Parathyroid adenoma (tissue), 2 donors: ENCODE measurements at regions not wholly inside any gene's neighbourhood (a gene's known extent, or its start where the extent isn't known, plus 50 kb on each side); places are given as distances from the start of the nearest gene placed in this dataset.

Experiments used
- H2AFZ ChIP-seq: fragments of 300-600 bp; sonication (generic); one replicate; pipeline ENCODE4 v1.7.0; 2017; ENCODE audit warnings: antibody characterized with exemption, mild to moderate bottlenecking
- H3K27ac ChIP-seq: fragments of 300-600 bp; sonication (generic); one replicate; pipeline ENCODE4 v1.7.0; 2017
- H3K27me3 ChIP-seq: fragments of 300-600 bp; sonication (generic); one replicate; pipeline ENCODE4 v1.7.0; 2017; ENCODE audit warnings: low read length; ENCODE audit not compliant: control insufficient read depth, insufficient read depth
- H3K36me3 ChIP-seq: fragments of 300-600 bp; sonication (generic); one replicate; pipeline ENCODE4 v1.7.0; 2017; ENCODE audit warnings: low read length; ENCODE audit not compliant: control insufficient read depth, insufficient read depth
- H3K4me1 ChIP-seq: fragments of 300-600 bp; sonication (generic); one replicate; pipeline ENCODE4 v1.7.0; 2017; ENCODE audit warnings: control low read depth
- H3K4me2 ChIP-seq: fragments of 300-600 bp; sonication (generic); one replicate; pipeline ENCODE4 v1.7.0; 2017; ENCODE audit warnings: low read length
- H3K4me3 ChIP-seq: fragments of 300-600 bp; sonication (generic); one replicate; pipeline ENCODE4 v1.7.0; 2017; ENCODE audit warnings: low read depth, low read length
- H3K79me2 ChIP-seq: fragments of 300-600 bp; sonication (generic); one replicate; pipeline ENCODE4 v1.7.0; 2017; ENCODE audit warnings: control low read depth
- H3K9ac ChIP-seq: fragments of 300-600 bp; sonication (generic); one replicate; pipeline ENCODE4 v1.7.0; 2017; ENCODE audit warnings: mild to moderate bottlenecking
- H3K9me3 ChIP-seq: fragments of 300-600 bp; sonication (generic); one replicate; pipeline ENCODE4 v1.7.0; 2017; ENCODE audit warnings: low read length; ENCODE audit not compliant: control insufficient read depth
- TF ChIP-seq, protein P1 (sequence below): fragments of 300-600 bp; sonication (generic); IDR thresholded peaks from one replicate; pipeline ENCODE4 v1.7.0; 2017; ENCODE audit warnings: antibody characterized with exemption, mild to moderate bottlenecking
- donor health status: primary hyperparathyroidism.

DNA sequence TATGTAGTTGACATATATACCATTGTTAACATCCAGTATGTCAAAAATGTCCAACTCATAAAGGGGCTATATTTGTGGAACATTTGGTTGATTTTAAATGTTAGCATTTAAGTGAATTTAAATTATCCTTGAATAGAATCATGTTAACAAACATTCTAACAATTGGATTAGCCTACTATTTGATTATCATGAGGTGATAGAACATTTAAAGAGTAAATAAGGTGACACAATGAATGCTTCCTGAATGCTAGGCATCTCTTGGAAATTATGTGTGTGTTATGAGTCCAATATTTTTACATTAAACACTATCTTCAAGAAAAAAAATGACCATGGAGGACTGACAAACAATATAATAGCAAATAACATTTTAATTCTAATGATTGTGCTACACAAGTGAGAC is 901.9 kb upstream of the AGA start:
- H3K4me1 ChIP-seq, result no peaks in the 10 kb centered on the region
- no peaks in the 10 kb centered on the region for H3K9me3 ChIP-seq
- H3K4me2 ChIP-seq, result no peak overlapping the region
- H3K79me2 ChIP-seq, result no peaks in the 10 kb centered on the region
- TF ChIP-seq, protein P1, sequence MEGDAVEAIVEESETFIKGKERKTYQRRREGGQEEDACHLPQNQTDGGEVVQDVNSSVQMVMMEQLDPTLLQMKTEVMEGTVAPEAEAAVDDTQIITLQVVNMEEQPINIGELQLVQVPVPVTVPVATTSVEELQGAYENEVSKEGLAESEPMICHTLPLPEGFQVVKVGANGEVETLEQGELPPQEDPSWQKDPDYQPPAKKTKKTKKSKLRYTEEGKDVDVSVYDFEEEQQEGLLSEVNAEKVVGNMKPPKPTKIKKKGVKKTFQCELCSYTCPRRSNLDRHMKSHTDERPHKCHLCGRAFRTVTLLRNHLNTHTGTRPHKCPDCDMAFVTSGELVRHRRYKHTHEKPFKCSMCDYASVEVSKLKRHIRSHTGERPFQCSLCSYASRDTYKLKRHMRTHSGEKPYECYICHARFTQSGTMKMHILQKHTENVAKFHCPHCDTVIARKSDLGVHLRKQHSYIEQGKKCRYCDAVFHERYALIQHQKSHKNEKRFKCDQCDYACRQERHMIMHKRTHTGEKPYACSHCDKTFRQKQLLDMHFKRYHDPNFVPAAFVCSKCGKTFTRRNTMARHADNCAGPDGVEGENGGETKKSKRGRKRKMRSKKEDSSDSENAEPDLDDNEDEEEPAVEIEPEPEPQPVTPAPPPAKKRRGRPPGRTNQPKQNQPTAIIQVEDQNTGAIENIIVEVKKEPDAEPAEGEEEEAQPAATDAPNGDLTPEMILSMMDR, result no peak
- H3K27ac ChIP-seq, result no peak overlapping the region
- no peaks in the 10 kb centered on the region for H3K27me3 ChIP-seq
- no peaks in the 10 kb centered on the region for H3K36me3 ChIP-seq
- H3K9ac ChIP-seq, result no peak overlapping the region
- no peak overlapping the region for H3K4me3 ChIP-seq
- H2AFZ ChIP-seq, result no peak overlapping the region

DNA sequence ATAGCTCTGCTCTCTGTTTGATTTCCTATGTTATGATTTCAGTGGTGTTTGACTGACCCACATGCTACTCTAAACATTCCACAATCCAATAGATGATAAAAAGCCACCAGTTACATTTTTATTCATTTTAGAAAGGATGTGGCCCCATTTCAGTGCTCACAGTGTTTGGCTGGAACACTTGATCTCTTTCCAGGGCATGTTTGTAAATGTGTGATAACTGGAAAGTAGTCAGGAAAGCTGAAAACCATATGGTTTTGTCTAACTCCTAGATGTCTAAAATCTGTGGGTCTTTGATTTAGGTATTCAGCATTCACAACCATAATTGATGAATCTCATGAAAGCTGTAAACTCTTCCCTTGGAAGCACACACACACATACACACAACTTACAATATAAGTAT is 904.9 kb upstream of the AGA start:
- no peak overlapping the region for H2AFZ ChIP-seq
- no peaks in the 10 kb centered on the region for H3K27me3 ChIP-seq
- no peaks in the 10 kb centered on the region for H3K79me2 ChIP-seq
- no peaks in the 10 kb centered on the region for H3K36me3 ChIP-seq
- no peak overlapping the region for H3K27ac ChIP-seq
- TF ChIP-seq, protein P1, result no peak
- no peak overlapping the region for H3K4me2 ChIP-seq
- no peak overlapping the region for H3K9ac ChIP-seq
- H3K4me1 ChIP-seq, result no peaks in the 10 kb centered on the region
- no peaks in the 10 kb centered on the region for H3K9me3 ChIP-seq
- H3K4me3 ChIP-seq, result no peak overlapping the region

DNA sequence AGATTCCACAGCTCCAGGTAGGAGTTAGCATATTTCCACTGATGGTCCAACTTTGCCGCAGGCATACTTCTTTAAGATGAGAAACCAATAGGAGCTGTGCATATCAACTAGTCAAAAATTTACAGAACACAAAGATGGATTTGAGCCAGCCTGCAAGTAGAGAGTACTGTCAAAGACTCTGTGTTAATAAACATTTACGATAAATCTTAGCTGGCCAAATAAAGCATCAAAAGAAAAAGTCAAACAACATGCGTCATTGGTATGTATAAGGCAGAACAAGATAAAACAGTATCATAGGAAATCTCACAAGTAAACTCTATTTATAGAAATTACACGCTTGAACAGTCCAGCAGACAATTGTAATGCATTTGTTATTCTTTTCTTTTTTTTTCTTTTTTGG is 907.4 kb upstream of the AGA start:
- no peaks in the 10 kb centered on the region for H3K79me2 ChIP-seq
- H2AFZ ChIP-seq, result no peak overlapping the region
- no peaks in the 10 kb centered on the region for H3K27me3 ChIP-seq
- no peak overlapping the region for H3K27ac ChIP-seq
- no peak overlapping the region for H3K4me2 ChIP-seq
- no peaks in the 10 kb centered on the region for H3K36me3 ChIP-seq
- H3K9me3 ChIP-seq, result no peaks in the 10 kb centered on the region
- H3K4me1 ChIP-seq, result no peaks in the 10 kb centered on the region
- no peak overlapping the region for H3K9ac ChIP-seq
- H3K4me3 ChIP-seq, result no peak overlapping the region
- TF ChIP-seq, protein P1, result no peak

DNA sequence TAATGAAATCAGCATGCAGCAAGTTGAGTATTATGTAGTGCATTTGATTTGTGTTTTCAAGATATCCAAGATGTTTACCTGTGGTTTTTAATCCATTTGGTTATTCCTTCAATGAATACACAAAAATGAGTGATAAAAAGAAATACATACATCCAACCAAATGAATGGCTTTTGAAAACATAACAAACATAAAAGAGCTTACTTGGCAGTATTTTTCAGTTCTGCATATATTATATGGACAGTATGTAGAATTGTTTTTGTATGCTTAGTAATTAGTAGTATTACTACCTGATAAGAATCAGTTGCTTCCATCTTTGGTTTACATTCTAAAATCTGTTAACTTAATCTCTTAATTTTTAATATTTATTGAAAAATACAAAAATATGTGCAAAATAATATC is 908.9 kb upstream of the AGA start:
- H3K9me3 ChIP-seq, result no peaks in the 10 kb centered on the region
- no peak overlapping the region for H2AFZ ChIP-seq
- H3K36me3 ChIP-seq, result no peaks in the 10 kb centered on the region
- H3K79me2 ChIP-seq, result no peaks in the 10 kb centered on the region
- no peak overlapping the region for H3K4me3 ChIP-seq
- H3K4me1 ChIP-seq, result no peaks in the 10 kb centered on the region
- no peak overlapping the region for H3K27ac ChIP-seq
- TF ChIP-seq, protein P1, result no peak
- no peaks in the 10 kb centered on the region for H3K27me3 ChIP-seq
- no peak overlapping the region for H3K4me2 ChIP-seq
- H3K9ac ChIP-seq, result no peak overlapping the region

DNA sequence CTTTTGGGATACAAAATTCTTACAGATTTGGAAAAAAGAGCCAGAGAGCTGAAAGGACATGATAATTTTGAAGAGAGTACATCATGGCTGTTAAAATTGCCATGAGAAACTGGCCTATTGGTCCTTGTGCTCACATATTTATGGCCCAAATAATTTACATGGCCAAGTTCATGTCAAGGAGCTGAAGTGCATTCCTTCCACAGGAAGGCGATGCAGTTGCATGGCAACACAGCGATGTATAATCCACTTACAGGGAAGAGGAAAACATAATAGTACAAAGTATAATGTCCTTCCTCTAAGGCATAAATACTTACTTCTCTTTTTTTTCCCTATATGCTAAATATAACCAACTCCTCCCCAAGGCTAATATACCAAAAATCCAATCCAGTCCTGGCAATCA is 914.5 kb upstream of the AGA start:
- no peak overlapping the region for H3K4me3 ChIP-seq
- H3K27me3 ChIP-seq, result no peaks in the 10 kb centered on the region
- no peak overlapping the region for H3K9ac ChIP-seq
- no peak overlapping the region for H3K27ac ChIP-seq
- H3K4me1 ChIP-seq, result no peaks in the 10 kb centered on the region
- H2AFZ ChIP-seq, result no peak overlapping the region
- H3K79me2 ChIP-seq, result no peaks in the 10 kb centered on the region
- H3K9me3 ChIP-seq, result no peaks in the 10 kb centered on the region
- TF ChIP-seq, protein P1, result no peak
- H3K36me3 ChIP-seq, result no peaks in the 10 kb centered on the region
- H3K4me2 ChIP-seq, result no peak overlapping the region
